ENCODE measurements at regions not wholly inside any gene's neighbourhood (a gene's known extent, or its start where the extent isn't known, plus 50 kb on each side); places are given as distances from the start of the nearest gene placed in this dataset.

DNA sequence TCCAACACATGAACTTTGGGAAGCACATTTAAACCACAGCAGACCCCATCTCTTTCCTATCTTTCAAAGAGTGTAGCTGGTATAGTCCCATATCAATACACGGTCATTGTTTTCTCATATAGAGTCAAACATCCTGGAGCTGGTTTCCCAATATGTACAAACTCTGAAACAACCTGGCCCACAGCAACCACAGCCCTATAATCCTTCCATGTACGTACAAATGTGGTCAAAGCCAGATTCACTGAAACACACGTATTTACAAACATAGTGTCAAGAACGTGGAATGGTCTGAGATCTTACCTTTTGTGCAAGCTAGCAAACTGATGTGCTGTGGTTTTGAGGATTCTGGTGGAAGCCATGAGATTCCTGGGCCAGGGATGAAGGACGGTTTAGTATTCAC lies 97.3 kb downstream of the HS1BP3 start:
- FAIRE-seq = no peak
- TF ChIP-seq POLR2A (IDR thresholded peaks at IDR 0.05; ENCODE audit: low read depth, low read length) = no peak

DNA sequence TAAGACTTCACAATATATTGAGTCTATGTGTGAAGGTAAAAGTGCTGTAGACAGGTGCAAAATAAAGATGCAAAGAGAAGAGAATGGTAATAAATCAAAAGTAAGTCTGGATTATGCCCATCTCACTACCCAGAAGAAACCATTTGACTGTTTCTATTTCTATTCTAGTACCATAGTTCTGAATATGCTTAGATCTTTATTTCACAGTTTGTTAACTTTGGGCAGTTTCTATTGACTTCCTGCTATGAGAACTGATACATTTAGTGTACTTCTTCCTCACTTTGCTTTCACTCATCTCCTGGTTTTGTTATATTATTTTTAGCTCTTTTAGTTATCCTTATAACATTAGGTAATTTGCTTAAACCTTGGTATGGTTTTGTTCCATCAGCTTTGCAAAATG lies 94.9 kb downstream of the HS1BP3 start:
- TF ChIP-seq POLR2A (IDR thresholded peaks at IDR 0.05; ENCODE audit: low read depth, low read length) = no peak
- FAIRE-seq (no peak), DNase-seq (ENCODE audit: insufficient read length, low spot score) (no peak)

More for the DNA sequence above, 97.3 kb downstream of the HS1BP3 start:
- no peak for DNase-seq (ENCODE audit: insufficient read length, low spot score)

DNA sequence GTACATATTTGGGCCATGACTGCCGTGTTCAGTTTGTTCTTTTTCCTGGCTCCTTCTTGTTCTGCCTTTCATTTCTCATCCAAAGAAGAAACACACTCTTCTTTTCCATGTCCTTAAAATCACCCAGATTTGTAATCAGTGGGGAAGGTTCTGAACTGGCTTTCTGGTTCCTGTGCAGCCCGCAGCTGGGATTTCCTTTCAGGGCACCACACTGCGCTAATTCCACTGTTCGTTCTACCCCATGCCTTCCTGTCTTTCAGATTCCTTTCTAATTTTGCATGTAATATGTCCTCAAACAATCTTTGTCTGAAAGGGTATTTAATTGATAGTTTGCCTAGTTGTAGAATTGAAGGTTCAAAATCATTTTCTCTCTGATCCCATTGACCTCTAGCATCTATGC lies 94.1 kb downstream of the HS1BP3 start:
- DNase-seq (ENCODE audit: insufficient read length, low spot score) (no peak), FAIRE-seq (no peak)
- TF ChIP-seq POLR2A (IDR thresholded peaks at IDR 0.05; ENCODE audit: low read depth, low read length) = no peak

DNA sequence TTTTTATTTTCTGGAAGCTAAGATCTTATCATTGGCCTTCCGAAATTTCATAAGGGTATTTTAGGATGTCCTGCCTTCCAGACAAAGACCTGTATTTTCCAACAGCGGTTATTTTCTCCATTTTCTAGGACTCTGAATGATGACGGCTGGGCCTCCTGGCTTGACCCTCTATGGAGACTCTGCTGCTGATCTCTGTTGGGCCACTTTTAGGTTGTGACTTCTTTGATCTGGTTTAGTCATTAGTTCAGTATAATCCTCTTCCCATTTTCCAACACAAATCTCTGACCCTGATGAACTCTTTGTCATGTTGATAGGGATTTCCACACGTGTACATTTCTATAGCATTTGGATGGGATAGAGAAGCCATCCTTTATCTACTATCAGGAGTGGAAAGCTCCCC lies 93.7 kb downstream of the HS1BP3 start:
- no peak for FAIRE-seq
- no peak for TF ChIP-seq POLR2A (IDR thresholded peaks at IDR 0.05; ENCODE audit: low read depth, low read length)
- no peak for DNase-seq (ENCODE audit: insufficient read length, low spot score)

DNA sequence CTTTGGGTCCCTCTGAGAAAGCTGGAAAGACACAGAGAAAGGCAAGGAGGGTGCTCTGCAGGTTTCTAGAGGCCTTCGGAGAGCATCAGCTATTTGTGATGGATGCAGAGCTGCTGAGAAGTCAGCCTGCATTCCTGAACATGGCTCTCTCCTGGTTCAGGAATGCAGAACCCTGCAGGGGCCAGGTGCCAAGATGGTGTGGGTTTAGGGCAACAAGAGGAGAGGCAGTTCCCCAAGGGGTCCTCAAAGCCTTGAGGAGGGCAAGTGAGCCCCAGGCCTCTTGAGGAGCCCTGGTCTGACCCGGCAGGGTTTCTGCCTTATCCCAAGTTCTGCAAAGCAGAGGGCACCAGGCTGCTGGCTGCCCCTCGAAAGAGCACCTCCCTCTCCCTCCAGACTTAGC lies 93.3 kb downstream of the HS1BP3 start:
- no peak for FAIRE-seq
- TF ChIP-seq POLR2A (IDR thresholded peaks at IDR 0.05; ENCODE audit: low read depth, low read length) = no peak
- DNase-seq (ENCODE audit: insufficient read length, low spot score) = no peak

DNA sequence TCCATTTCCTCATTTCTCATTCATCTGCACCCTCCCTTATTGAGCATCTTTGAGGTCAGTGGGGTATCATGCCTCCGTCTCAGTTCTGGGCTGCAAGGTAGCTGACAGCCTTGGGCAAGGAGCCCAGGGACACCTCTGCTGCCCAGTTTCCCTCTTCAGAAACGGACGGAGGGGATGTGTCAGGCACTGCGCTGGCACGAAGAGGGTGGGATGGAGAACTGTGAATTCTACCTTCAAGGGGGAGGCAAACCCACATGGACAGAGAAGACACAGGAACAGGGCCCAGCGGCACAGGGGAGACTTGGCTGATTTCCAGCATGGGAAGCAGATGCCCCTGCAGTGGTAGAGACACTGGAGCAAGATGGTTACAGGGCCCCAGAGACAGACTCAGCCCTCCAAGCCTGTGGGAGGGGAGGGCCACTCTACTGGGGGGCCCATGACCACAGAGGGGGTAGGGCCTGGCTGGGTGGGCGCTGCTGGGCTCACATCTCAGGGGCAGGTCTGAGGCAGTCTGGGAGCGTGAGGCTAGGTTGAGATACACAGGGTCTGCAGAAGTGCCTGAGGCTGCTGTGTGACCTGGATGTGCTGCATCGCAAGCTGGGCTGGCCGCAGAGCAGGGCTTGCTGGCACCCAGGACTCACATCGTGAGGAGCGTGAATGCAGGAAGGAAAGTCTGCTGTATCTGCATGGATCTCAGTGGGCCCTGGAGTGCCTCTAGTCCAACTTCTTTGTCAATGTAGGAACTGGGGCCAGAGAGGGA lies 92.3 kb downstream of the HS1BP3 start:
- no peak for TF ChIP-seq POLR2A (IDR thresholded peaks at IDR 0.05; ENCODE audit: low read depth, low read length)
- FAIRE-seq = no peak

DNA sequence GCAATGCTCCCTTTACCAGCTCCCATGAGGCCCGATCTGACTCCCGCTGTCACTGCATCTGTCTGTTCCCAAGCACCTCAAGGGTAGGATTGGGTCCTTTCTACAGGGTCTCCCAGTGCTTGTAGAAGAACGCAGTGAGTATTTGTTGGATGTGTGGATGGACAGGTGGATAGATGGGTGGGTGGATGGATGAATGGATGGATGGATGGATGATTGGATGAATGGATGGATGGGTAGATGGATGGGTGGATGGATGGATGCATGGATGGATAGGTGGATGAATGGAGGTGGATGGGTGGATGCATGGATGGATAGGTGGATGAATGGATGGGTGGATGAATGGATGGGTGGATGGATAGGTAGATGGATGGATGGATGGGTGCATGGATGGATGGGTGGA lies 91.6 kb downstream of the HS1BP3 start:
- FAIRE-seq = no peak
- TF ChIP-seq POLR2A (IDR thresholded peaks at IDR 0.05; ENCODE audit: low read depth, low read length) = no peak
- no peak for DNase-seq (ENCODE audit: insufficient read length, low spot score)

More for the DNA sequence above, 92.3 kb downstream of the HS1BP3 start:
- DNase-seq (ENCODE audit: insufficient read length, low spot score) = no peak

DNA sequence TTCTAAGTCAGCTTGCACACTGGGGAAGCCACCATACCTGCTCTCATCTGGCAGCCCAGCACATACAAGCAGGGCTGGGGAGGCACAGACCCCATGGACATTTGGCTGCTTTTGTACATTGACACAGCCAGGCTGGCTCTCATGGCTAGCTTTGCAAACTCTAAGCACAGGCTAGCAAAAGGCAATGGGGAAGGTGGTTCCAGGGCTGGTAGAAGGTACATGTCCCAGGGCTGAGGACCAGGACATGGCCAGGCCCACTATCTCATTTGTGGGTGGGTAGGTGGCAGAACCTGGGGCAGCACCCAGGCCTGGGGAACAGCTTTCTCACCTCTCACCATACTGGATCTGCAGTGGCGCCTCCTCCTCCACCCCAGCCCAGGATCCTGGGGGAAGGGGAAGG lies 90.9 kb downstream of the HS1BP3 start:
- DNase-seq (ENCODE audit: insufficient read length, low spot score) (no peak), FAIRE-seq (no peak)
- no peak for TF ChIP-seq POLR2A (IDR thresholded peaks at IDR 0.05; ENCODE audit: low read depth, low read length)

DNA sequence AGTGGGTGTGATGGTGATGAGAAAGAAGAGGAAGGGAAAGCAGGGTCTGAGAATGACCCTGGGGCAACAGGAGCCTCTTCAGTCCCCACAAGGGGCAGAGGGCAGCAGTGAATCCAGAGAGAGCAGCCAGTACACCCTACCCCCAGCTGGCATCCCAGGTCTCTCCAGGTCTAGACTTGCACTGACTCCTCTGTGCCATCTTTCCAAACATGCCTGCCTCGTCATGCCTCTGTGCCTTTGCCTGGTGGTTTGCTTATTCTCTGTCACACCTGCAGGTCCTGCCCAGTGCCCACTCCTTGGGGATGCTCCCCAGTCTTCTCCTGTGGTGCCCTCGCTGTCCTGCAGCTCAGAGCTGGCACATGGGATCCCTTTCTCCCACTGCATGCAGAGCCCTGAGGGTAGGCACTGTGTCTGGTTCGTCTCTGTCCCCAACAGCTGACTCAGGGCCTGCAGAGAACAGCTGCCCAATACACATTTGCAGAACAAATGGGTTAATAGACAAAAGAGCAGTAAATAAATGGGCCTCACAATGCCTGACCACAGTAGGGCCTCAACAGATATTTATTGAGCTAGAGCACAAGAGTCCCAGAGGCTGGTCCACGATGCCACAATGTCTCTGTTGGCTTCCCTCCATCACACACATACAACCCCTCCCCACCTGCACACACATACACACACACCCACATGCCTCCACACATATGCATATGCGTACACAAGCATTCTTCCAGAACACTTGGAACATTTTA lies 89.8 kb downstream of the HS1BP3 start:
- no peak for TF ChIP-seq POLR2A (IDR thresholded peaks at IDR 0.05; ENCODE audit: low read depth, low read length)
- FAIRE-seq (no peak), DNase-seq (ENCODE audit: insufficient read length, low spot score) (no peak)

DNA sequence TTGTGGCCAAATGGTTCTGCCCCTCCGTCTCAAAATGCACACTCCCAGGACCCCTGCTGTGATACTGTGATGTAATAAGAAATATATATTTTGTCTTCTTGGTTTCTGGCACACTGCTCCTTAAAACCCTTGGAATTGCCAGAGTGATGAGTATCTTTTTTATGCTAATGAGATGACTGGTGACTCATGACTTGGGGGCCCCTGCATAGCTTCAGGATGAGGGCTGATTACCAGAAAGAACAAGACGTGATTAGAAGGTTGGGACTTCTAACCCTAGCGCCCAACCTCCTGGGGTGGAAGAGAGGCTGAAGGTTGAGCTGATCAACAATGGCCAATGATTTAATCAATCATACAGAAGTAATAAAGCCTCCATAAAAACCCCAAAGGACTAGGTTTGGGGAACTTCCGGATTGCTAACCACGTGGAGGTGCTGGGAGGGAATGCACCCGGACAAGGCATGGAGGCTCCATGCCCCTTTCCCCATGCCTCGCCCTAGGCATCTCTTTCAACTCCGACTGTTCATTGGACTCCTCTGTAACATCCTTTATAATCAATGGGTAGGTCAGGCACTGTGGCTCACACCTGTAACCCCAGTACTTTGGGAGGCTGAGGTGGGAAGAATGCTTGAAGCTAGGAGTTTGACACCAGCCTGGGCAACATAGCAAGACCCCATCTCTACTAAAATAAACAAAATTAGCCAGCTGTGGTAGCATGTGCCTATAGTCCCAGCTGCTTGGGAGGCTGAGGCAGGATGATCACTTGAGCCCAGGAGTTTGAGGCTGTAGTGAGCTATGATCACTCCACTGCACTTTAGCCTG lies 89.1 kb downstream of the HS1BP3 start:
- FAIRE-seq (no peak), DNase-seq (ENCODE audit: insufficient read length, low spot score) (peak; percentile 69)
- TF ChIP-seq POLR2A (IDR thresholded peaks at IDR 0.05; ENCODE audit: low read depth, low read length) = no peak

DNA sequence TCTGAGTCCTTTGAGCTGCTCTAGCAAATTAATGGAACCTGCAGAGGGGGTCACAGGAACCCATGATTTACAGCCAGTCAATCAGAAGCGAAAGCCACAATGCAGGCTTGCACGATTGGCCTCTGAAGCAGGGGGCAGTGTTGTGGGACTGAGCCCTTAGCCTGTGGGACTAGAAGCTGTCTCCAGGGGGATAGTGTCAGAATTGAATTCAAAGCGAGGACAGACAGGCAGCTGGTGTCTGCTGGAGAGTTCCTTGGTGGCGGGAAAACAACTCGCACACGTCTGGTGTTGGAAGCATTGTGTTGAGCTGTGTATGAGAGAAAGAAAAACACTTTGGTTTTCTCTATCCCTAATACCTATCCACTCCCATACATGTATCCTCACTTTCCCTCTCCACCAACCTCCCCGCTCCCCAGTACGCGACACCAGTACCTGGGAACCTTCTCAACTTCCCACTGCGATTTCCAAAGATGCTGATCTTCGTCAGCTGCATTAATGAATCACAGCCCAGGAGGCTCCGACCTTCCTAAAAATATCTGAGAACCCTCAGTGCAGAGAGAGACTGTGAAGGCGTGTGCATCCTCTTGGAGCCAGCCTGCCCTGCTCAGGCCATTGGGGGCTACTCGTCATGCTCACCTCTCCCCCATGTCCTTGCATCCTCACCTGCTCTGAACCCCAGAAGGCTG lies 88.2 kb downstream of the HS1BP3 start:
- TF ChIP-seq POLR2A (IDR thresholded peaks at IDR 0.05; ENCODE audit: low read depth, low read length) = no peak
- no peak for DNase-seq (ENCODE audit: insufficient read length, low spot score)
- no peak for FAIRE-seq

DNA sequence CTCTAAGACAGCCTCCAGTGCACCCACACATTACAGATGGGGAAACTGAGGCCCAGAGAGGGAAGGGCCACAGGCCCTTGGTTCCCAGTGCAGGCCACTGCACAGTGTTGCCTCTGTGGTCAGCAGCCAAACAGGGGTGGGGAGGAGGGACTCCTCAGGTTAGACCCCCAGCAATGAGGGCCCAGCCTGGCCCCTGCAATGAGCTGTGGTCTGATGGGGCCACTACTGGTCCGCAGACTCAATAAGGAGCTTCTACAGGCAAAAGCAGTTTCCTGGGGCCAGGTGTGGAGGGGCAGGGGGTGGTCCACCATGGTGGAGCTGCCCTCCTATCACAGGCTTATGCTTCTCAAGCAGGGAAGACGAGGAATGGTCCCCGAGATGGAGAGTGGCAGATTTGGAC lies 87.6 kb downstream of the HS1BP3 start:
- FAIRE-seq (no peak), DNase-seq (ENCODE audit: insufficient read length, low spot score) (no peak)
- no peak for TF ChIP-seq POLR2A (IDR thresholded peaks at IDR 0.05; ENCODE audit: low read depth, low read length)

DNA sequence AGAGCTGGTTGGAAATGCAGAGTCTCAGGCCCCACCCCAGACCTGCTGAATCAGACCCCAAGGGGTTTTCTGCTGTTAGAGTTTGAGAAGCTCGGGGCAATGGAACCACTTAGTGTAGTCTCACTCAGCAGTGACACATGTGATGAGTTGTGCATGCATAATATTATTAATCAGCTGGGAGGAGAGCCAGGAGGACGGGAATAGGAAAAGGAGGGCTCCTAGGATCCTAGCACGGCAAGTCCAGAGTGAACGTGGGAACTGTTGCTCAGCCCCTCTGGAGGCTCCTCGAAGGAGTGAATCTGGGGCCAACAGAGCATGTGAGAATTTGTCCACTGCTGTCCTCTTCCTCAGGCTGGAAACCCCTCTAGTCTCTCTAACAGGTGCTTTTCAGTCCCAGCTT lies 87.1 kb downstream of the HS1BP3 start:
- DNase-seq (ENCODE audit: insufficient read length, low spot score) = no peak
- FAIRE-seq = no peak
- TF ChIP-seq POLR2A (IDR thresholded peaks at IDR 0.05; ENCODE audit: low read depth, low read length) = no peak
